ENCODE measurements at regions not wholly inside any gene's neighbourhood (a gene's known extent, or its start where the extent isn't known, plus 50 kb on each side); places are given as distances from the start of the nearest gene placed in this dataset.

DNA sequence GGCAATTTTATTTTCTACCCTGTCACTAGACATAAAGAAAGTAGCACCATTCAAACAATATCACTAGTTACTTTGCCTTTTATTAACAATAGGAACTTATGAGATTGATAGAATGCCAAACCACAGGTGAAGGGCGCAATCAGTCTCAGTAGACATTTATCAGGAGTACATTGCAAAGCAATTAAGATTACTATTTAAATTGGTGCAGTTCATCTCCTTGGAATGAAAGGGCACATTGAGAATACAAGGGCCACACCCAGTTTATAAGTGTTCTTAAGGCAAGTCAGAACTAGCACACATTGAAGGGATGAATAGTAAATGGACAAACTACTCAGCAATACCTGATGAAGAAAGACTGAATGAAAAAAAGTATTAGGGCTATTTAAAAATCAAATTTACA, 601.4 kb downstream of the C12orf50 start:
- no TSS peak for BruUV-seq (replicated peaks)

More for the DNA sequence above, 601.4 kb downstream of the C12orf50 start:
- DNase-seq (ENCODE audit: low read depth, low spot score) (no peak), FAIRE-seq (no peak)
- TF ChIP-seq JUN (IDR thresholded peaks at IDR 0.05; ENCODE audit: borderline replicate concordance, insufficient read depth, insufficient read length, low read depth) (no peak), EZH2 (IDR thresholded peaks at IDR 0.05; ENCODE audit: borderline replicate concordance, low read depth, low read length, severe bottlenecking) (no peak), FOS (IDR thresholded peaks at IDR 0.05; ENCODE audit: borderline replicate concordance, insufficient read depth, low read length) (no peak), POLR2AphosphoS5 (IDR thresholded peaks at IDR 0.05; ENCODE audit: insufficient read depth, low read depth, low read length) (no peak), POLR2A (IDR thresholded peaks at IDR 0.05; ENCODE audit: low read depth, low read length) (no peak), GATA2 (IDR thresholded peaks at IDR 0.05; ENCODE audit: insufficient read depth, insufficient read length, low read depth, low read length) (no peak), MYC (IDR thresholded peaks at IDR 0.05; ENCODE audit: low read depth, low read length) (no peak)
- TF ChIP-seq, protein P1, sequence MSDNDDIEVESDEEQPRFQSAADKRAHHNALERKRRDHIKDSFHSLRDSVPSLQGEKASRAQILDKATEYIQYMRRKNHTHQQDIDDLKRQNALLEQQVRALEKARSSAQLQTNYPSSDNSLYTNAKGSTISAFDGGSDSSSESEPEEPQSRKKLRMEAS (IDR thresholded peaks at IDR 0.05; ENCODE audit: insufficient read depth, insufficient read length) = no peak
- TF ChIP-seq, protein P2, sequence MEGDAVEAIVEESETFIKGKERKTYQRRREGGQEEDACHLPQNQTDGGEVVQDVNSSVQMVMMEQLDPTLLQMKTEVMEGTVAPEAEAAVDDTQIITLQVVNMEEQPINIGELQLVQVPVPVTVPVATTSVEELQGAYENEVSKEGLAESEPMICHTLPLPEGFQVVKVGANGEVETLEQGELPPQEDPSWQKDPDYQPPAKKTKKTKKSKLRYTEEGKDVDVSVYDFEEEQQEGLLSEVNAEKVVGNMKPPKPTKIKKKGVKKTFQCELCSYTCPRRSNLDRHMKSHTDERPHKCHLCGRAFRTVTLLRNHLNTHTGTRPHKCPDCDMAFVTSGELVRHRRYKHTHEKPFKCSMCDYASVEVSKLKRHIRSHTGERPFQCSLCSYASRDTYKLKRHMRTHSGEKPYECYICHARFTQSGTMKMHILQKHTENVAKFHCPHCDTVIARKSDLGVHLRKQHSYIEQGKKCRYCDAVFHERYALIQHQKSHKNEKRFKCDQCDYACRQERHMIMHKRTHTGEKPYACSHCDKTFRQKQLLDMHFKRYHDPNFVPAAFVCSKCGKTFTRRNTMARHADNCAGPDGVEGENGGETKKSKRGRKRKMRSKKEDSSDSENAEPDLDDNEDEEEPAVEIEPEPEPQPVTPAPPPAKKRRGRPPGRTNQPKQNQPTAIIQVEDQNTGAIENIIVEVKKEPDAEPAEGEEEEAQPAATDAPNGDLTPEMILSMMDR (IDR thresholded peaks at IDR 0.05; ENCODE audit: extremely low read depth in 1 of 2, insufficient read depth in 1 of 2, low read depth in 1 of 2, low read length in 2 of 2) = no peak
- Histone ChIP-seq H3K27ac (ENCODE audit: insufficient read depth, low read depth, low read length) (no peak overlapping the region), H3K9ac (replicated peaks; ENCODE audit: extremely low read depth, insufficient read depth, low read length) (no peak overlapping the region), H3K79me2 (ENCODE audit: control insufficient read depth, insufficient read depth, low read length) (no peaks in the 10 kb centered on the region), H3K36me3 (ENCODE audit: control insufficient read depth in 2 of 2, extremely low read depth in 1 of 2, insufficient read depth in 2 of 2, low read length in 2 of 2) (no peaks in the 10 kb centered on the region), H2AFZ (ENCODE audit: low read depth, low read length) (no peak overlapping the region), H3K4me3 (replicated peaks in 1 of 3; ENCODE audit: insufficient read depth in 1 of 3, low read depth in 1 of 3, low read length in 3 of 3) (no peak overlapping the region), H3K9me3 (replicated peaks; ENCODE audit: control insufficient read depth, insufficient read depth, low read length) (no peaks in the 10 kb centered on the region), H3K27me3 (ENCODE audit: control insufficient read depth in 2 of 2, insufficient read depth in 2 of 2, low read length in 2 of 2) (no peaks in the 10 kb centered on the region), H3K4me2 (ENCODE audit: insufficient read depth, low read length) (no peak overlapping the region), H4K20me1 (replicated peaks; ENCODE audit: control insufficient read depth, extremely low read depth, insufficient read depth, low read length) (no peaks in the 10 kb centered on the region), H3K4me1 (ENCODE audit: control insufficient read depth, extremely low read depth, insufficient read depth, low read length) (no peaks in the 10 kb centered on the region), H3K9me1 (replicated peaks; ENCODE audit: control insufficient read depth, extremely low read depth, insufficient read depth, low read length) (no peaks in the 10 kb centered on the region)
- dilution Hi-C loops (cut with MboI; ENCODE audit: extremely low pct_ligation_motif_present, low sequenced_read_pairs) (no loop called here), intact Hi-C loops (cut with micrococcal nuclease) (no loop called here)
- ChIA-PET POLR2A (no interaction called here), CTCF (no interaction called here)

All from endothelial cell of umbilical vein (primary cell).